ENCODE measurements at regions not wholly inside any gene's neighbourhood (a gene's known extent, or its start where the extent isn't known, plus 50 kb on each side); places are given as distances from the start of the nearest gene placed in this dataset.

GRCh38 chr4:10977534-10977933, 293.0 kb upstream of the CLNK start:
- Histone ChIP-seq H3K4ac (ENCODE audit: low read depth, low read length) (no peak overlapping the region), H2BK15ac (ENCODE audit: low read depth, low read length) (no peak overlapping the region), H4K20me1 (ENCODE audit: insufficient read depth, low read length) (no peaks in the 10 kb centered on the region), H2BK5ac (ENCODE audit: low read depth, low read length, poor library complexity, severe bottlenecking) (no peak overlapping the region), H4K5ac (ENCODE audit: low read depth, low read length) (no peak overlapping the region), H3K36me3 (ENCODE audit: control insufficient read depth, insufficient read depth, low read length) (no peaks in the 10 kb centered on the region), H3K14ac (replicated peaks; ENCODE audit: low read depth, low read length) (no peak overlapping the region), H2AFZ (replicated peaks; ENCODE audit: low read length, poor library complexity) (no peak overlapping the region), H2AK9ac (replicated peaks; ENCODE audit: low read depth, low read length, poor library complexity) (no peak overlapping the region), H3K27ac (ENCODE audit: insufficient read depth, low read length) (no peak overlapping the region), H3K18ac (ENCODE audit: low read depth, low read length) (no peak overlapping the region), H3K9me3 (ENCODE audit: control insufficient read depth, insufficient read depth, low read length) (peaks cover 6% of the 10 kb centered on the region; the same call in 1 of the 2 replicates), H3K27me3 (ENCODE audit: control insufficient read depth, insufficient read depth, low read length) (no peaks in the 10 kb centered on the region), H2BK20ac (ENCODE audit: low read depth, low read length) (no peak overlapping the region), H3K79me1 (ENCODE audit: low read depth in 1 of 2, low read length in 2 of 2) (no peaks in the 10 kb centered on the region), H4K8ac (ENCODE audit: low read depth in 2 of 2, low read length in 2 of 2) (no peak overlapping the region), H2AK5ac (ENCODE audit: low read depth, low read length) (no peak overlapping the region), H3K4me3 (ENCODE audit: insufficient read depth, low read depth, low read length) (no peak overlapping the region), H3K23ac (ENCODE audit: low read depth, low read length) (no peak overlapping the region), H3K56ac (ENCODE audit: extremely low read depth, insufficient read depth, low read length) (no peak overlapping the region), H4K91ac (ENCODE audit: insufficient read depth, low read depth, low read length) (no peak overlapping the region), H3K9me1 (ENCODE audit: insufficient read depth, low read length) (no peaks in the 10 kb centered on the region), H3K4me1 (ENCODE audit: control insufficient read depth, insufficient read depth, low read length) (no peaks in the 10 kb centered on the region), H3K4me2 (ENCODE audit: low read depth, low read length) (no peak overlapping the region), H2BK120ac (ENCODE audit: low read depth, low read length) (no peak overlapping the region), H3K9ac (ENCODE audit: low read depth, low read length) (no peak overlapping the region)
- BruUV-seq (replicated peaks), result no TSS peak
- POLR2A ChIA-PET (ENCODE audit: unreplicated experiment), result no interaction called here
- no peak for DNase-seq
- 20% methylated on average over 1 of the region's 2 CpGs; no CpG with 5 or more reads in 1 of the 2 experiments for WGBS, 2 experiments (ENCODE audit: extremely low coverage in 2 of 2, insufficient read length in 1 of 2)
- dilution Hi-C loops (cut with HindIII; ENCODE audit: low sequenced_read_pairs, unreplicated experiment) (no loop called here), intact Hi-C loops (cut with micrococcal nuclease) (no loop called here), in situ Hi-C loops (cut with MboI; ENCODE audit: low sequenced_read_pairs) (no loop called here)
- ATAC-seq (ENCODE audit: low read depth), result no peak
- TF ChIP-seq CTCF (conservative IDR thresholded peaks at IDR 0.05; ENCODE audit: low read depth, low read length) (no peak), MAZ (IDR thresholded peaks at IDR 0.05; ENCODE audit: borderline replicate concordance, low read depth, low read length) (no peak), CEBPB (IDR thresholded peaks at IDR 0.05; ENCODE audit: low read depth, low read length) (no peak), USF2 (IDR thresholded peaks at IDR 0.05; ENCODE audit: low read depth, low read length) (no peak), NFE2L2 (IDR thresholded peaks at IDR 0.05; ENCODE audit: low read depth, low read length) (no peak), ELK1 (IDR thresholded peaks at IDR 0.05; ENCODE audit: borderline replicate concordance, low read depth, low read length) (no peak), SMC3 (IDR thresholded peaks at IDR 0.05; ENCODE audit: low read depth, low read length) (no peak), POLR2A (IDR thresholded peaks at IDR 0.05; ENCODE audit: low read depth, low read length) (no peak), MXI1 (IDR thresholded peaks at IDR 0.05; ENCODE audit: borderline replicate concordance, low read depth, low read length) (no peak), BHLHE40 (IDR thresholded peaks at IDR 0.05; ENCODE audit: low read depth, low read length) (no peak)
- CTCF ChIA-PET, result no interaction called here

All from IMR-90 (cell line).